ENCODE measurements at regions not wholly inside any gene's neighbourhood (a gene's known extent, or its start where the extent isn't known, plus 50 kb on each side); places are given as distances from the start of the nearest gene placed in this dataset.

- DNase-seq (ENCODE audit: low read depth): no peak
- H3K4me3 ChIP-seq (replicated peaks; ENCODE audit: low read depth, low read length): no peak overlapping the region
- TF ChIP-seq, protein P1, sequence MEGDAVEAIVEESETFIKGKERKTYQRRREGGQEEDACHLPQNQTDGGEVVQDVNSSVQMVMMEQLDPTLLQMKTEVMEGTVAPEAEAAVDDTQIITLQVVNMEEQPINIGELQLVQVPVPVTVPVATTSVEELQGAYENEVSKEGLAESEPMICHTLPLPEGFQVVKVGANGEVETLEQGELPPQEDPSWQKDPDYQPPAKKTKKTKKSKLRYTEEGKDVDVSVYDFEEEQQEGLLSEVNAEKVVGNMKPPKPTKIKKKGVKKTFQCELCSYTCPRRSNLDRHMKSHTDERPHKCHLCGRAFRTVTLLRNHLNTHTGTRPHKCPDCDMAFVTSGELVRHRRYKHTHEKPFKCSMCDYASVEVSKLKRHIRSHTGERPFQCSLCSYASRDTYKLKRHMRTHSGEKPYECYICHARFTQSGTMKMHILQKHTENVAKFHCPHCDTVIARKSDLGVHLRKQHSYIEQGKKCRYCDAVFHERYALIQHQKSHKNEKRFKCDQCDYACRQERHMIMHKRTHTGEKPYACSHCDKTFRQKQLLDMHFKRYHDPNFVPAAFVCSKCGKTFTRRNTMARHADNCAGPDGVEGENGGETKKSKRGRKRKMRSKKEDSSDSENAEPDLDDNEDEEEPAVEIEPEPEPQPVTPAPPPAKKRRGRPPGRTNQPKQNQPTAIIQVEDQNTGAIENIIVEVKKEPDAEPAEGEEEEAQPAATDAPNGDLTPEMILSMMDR (IDR thresholded peaks at IDR 0.05; ENCODE audit: low read length, missing control alignments): no peak
Measured at GRCh38 chr9:32247168-32247567, 137.3 kb upstream of the ACO1 start.

GRCh38 chr9:32248189-32248712 lies 136.2 kb upstream of the ACO1 start:
- TF ChIP-seq, protein P1 (IDR thresholded peaks at IDR 0.05; ENCODE audit: low read length, missing control alignments): no peak
- DNase-seq (ENCODE audit: low read depth): no peak
- no peak overlapping the region for H3K4me3 ChIP-seq (replicated peaks; ENCODE audit: low read depth, low read length)

DNA sequence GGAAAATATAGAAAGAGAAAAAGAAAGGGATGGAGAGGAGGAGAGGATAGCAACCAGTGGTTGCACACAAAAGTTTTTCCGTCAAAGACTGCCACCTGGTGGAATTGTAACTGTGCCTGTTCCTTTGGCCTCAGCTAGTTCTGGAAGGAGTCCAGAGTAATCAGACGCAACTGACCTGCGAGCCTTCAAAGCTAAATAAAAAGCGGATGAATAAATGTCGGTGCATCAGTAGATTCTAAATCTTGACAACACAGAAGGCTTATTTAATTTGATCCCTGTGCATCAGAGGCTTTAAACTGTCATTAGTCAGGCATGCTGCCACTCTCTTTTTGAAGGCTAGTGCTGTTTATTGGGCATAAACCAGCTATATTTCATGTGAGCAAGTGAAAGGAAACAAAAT lies 132.9 kb upstream of the ACO1 start:
- no peak overlapping the region for H3K4me3 ChIP-seq (replicated peaks; ENCODE audit: low read depth, low read length)
- peak; percentile 62 for DNase-seq (ENCODE audit: low read depth)

DNA sequence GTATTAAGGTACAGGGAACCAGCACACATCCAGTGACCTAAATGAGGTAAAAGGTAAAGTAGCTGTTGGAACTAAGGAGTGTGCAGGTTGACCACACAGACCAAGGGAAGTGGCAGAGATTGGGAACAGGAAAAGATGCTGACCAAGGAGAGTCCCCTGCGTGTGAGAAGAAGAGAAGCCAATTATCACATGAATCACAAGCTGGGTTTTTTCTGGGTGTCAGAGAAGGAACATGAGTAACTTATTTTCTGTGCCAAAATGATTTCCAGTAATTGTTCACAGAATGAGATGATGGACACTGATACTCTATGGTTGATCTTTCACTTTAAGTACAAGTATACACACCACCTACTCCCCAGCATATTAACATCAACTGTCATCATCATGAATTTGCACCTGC lies 130.7 kb upstream of the ACO1 start:
- no peak for DNase-seq (ENCODE audit: low read depth)
- H3K4me3 ChIP-seq (replicated peaks; ENCODE audit: low read depth, low read length): no peak overlapping the region
- TF ChIP-seq, protein P1 (IDR thresholded peaks at IDR 0.05; ENCODE audit: low read length, missing control alignments): no peak

More for the DNA sequence above, 132.9 kb upstream of the ACO1 start:
- TF ChIP-seq, protein P1 (IDR thresholded peaks at IDR 0.05; ENCODE audit: low read length, missing control alignments): peak; percentile 82

GRCh38 chr9:32255026-32255425 lies 129.4 kb upstream of the ACO1 start:
- H3K4me3 ChIP-seq (replicated peaks; ENCODE audit: low read depth, low read length): no peak overlapping the region
- TF ChIP-seq, protein P1 (IDR thresholded peaks at IDR 0.05; ENCODE audit: low read length, missing control alignments): no peak
- DNase-seq (ENCODE audit: low read depth): no peak

DNA sequence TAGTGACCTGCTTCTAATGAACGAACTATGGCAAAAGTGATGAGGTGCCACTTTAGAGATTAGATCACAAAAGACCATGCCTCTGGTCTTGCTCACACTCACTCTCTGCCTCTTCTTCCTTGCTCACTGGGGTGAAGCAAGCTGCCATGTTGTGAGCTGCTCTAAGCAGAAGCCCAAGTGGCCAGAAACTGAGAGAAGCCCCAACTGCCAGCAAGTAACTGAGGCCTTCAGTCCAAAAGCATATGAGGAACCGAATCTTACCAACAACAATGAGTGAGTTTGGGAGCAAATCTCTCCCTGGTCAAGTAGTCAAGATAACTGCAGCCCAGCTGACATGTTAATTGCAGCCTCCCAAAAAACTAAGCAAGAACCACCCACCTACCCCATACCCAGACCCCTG lies 126.0 kb upstream of the ACO1 start:
- TF ChIP-seq, protein P1 (IDR thresholded peaks at IDR 0.05; ENCODE audit: low read length, missing control alignments): no peak
- DNase-seq (ENCODE audit: low read depth): no peak
- no peak overlapping the region for H3K4me3 ChIP-seq (replicated peaks; ENCODE audit: low read depth, low read length)

DNA sequence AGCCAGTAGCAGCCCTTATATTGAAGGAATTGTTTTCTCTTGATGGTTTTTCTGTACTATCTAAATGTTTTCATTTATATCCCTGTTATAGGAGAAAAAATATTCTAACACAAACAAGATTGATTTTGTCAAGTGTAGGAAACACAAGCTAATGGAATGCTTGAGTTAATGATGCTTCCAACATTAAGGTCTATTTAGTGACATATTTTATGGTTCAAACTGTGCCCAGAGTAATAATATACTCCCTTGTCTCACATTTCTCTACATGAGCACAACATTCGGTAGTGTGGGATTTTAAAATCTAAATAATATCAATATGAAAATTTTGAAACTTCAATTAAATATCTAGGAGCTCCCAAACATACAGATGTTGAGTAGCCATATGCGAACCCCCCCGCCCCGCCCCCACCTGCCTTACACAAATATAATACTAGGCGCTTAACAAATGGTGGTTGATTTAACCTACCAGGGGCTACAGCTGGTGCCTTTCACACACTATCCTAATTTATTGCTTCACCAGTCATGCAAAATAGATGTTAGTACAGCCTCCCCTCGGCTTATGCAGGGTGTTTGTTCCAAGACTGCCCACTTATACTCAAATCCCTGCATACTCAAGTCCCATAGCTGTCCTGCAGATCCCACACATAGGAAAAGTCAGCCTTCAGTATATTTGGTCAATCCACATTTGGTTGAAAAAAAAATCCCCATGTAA lies 124.1 kb upstream of the ACO1 start:
- H3K4me3 ChIP-seq (replicated peaks; ENCODE audit: low read depth, low read length): no peak overlapping the region
- DNase-seq (ENCODE audit: low read depth): no peak
- TF ChIP-seq, protein P1 (IDR thresholded peaks at IDR 0.05; ENCODE audit: low read length, missing control alignments): no peak

Measured in fibroblast of pulmonary artery (primary cell).